Skeletal muscle cell (primary cell): ENCODE measurements at regions not wholly inside any gene's neighbourhood (a gene's known extent, or its start where the extent isn't known, plus 50 kb on each side); places are given as distances from the start of the nearest gene placed in this dataset.

ENCODE experiments used
- DNase-seq: peaks from one replicate; pipeline ENCODE4 v3.0.0-alpha.2; 2010; ENCODE audit warnings: low read depth
- H3K4me3 ChIP-seq: 2 replicates; pipeline ENCODE4 v1.5.1; 2011; ENCODE audit warnings: low read depth, mild to moderate bottlenecking, control low read depth, low read length, moderate library complexity

DNA sequence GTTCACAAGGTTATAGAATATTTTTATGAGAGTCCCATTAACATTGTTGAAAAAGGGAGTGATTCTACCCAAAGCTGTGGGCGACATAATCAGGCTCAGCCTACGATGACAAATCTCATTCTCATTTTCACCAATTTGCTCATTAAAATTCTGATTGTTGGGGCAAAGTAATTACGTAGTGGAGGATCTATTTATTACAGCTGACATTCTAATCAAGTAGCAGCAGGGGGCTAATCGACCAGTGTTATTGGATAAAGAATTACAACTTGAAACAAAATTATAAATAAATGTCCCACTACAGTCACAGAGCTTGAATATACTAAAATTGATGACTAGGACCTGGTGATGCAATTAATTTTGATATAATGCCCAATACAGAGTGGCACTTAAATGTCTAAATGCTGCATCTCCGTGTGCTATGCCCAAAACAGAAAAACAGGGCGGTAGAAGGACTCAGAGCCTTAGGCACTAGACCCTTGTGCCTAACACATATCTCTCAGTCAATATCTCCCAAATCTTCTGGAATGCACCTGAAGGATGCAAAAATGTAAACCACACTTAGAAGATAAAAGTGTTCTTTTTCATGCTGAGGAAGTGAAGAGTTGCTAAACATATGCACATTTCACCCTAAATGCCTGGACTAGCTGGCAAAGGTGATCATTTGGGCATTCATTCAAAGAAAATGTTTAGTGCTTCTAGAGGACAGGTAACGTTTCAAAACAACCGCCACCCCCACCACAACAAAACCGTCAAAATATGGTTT lies 88.3 kb downstream of the CD24 start:
- H3K4me3 ChIP-seq = no peak overlapping the region
- no peak for DNase-seq

DNA sequence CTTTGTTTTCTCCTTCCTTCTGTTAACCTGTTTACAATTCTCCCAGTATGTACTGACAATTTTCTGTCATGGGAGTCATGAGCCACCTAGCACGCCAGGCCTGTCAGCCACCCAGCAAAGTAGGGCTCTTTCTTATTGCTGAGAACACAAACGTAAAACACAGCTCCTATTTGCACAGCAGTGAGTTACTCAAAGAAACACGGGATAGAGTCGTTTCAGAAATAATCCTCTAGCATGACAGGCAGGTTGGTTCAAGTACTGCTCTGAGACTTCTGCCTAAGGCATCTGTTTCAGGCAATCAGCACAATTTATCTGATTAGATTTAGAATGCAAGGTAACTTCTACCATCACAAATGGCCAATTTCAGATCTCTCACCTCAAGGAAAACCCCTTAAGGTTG lies 88.8 kb downstream of the CD24 start:
- DNase-seq = no peak
- no peak overlapping the region for H3K4me3 ChIP-seq

DNA sequence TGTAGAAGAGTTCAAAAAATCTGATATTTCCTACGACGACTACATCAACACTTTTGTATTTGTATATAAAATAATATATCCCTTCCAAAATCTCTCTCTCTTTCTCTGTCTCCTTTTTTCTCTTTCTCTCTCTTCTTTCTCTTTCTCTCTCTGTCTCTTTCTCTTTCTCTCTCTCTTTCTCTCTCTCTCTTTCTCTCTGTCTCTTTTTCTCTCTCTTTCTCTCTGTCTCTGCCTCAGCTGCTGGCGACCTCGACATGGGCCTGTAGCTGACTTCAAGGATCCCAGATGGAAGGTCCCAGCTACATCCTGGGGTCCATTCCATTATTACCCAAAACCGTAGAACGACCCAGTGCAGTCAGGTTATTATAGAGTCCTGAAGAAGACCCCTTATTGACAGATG lies 90.0 kb downstream of the CD24 start:
- no peak overlapping the region for H3K4me3 ChIP-seq
- DNase-seq = no peak

DNA sequence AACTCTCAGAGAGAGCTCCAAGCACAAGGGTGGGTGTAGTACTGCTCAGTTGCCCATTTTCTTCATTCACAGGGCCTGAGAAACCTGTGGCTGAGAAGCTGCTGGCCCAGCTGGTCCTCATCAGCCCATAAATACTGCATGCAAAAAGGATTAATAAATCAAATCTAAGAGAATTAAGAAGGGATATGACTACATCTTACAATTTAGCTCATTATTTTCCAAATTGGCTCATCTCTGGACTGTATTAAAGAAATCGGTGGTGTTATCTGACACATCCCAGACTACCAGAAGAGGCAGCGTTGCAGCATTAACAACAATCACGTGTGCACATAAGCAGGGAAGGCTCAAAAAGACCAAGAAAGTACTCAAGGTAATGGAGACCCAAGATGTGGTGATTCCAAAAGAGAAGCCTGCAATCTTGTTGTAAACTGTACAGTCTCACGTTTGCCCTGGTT lies 90.7 kb downstream of the CD24 start:
- no peak for DNase-seq

DNA sequence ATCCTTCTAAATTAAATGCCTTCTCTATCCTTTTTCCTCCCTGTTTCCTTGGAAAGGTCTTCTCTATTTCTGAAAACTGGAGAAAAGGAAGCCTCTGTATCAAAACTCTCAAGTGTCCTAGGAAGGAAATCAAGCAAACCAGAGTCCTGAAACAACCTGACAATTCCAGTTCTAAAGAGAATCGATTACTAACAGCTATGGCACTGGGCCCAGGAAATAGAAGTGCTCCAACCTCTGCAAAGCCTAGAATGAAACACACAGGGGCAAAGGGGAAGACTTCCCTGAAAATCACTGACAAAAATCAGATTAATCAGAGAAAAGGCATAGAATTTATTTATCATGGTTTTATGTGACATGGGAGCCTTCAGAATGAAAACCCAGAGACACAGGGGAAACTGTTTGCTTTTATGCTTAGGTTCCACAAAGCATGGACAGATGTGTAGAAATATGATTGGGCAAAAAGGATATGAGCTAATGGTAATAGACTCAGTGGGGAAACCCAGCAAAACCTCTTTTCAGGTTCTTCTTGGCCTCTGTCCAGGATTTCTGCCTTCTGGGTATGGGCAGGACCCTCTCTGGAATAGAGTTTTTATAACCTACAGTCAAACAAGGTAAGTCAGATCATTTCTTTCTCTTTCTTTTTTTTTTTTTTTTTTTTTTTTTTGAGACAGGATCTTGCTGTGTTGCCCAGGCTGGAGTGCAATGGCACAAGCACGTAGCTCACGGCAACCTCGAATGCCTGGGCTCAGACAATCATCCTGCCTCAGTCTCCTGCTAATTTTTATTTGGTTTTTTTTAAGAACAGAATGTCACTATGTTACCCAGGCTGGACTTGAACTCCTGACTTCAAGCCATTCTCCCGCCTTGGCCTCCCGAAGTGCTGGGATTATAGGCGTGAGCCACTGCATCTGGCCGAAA lies 91.7 kb downstream of the CD24 start:
- no peak for DNase-seq

More for the DNA sequence above, 90.7 kb downstream of the CD24 start:
- H3K4me3 ChIP-seq = no peak overlapping the region

DNA sequence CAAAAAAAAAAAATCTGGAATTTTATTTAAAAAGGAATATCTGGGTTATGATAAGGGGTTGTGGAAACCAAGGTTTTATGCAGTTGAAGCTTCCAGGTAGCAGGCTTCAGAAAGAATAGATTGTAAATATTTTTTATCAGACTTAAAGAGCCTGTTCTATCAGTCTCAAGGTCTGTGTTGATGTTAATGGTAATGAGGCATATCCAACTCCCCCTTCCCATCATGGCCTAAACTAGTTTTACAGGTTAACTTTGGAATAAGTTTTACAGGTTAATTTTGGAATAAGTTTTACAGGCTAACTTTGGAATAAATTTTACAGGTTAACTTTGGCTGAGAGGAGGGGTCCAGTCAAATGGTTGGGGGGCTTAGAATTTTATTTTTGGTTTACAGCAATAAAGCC lies 92.4 kb downstream of the CD24 start:
- DNase-seq = no peak

More for the DNA sequence above, 91.7 kb downstream of the CD24 start:
- H3K4me3 ChIP-seq = no peak overlapping the region

DNA sequence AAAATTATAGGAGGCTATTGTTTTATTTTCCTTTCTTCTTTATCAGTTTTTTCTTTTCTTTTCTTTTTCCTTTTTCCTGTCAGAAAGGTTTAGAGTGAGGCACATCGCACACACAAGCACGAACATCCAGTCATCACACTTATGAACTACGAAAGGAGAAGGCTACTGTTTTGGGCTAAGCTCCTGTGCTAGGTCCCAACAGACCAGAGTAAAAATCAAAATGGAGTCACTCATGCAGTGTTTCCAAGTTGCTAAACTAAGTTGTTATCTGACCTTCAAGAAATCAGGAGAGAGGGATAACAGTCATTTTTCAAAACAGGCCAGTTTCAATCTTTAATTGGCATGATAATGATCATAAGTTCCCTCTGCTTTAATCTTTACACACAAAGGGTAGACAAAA lies 93.6 kb downstream of the CD24 start:
- H3K4me3 ChIP-seq = no peak overlapping the region
- DNase-seq = no peak

More for the DNA sequence above, 92.4 kb downstream of the CD24 start:
- H3K4me3 ChIP-seq = no peak overlapping the region

DNA sequence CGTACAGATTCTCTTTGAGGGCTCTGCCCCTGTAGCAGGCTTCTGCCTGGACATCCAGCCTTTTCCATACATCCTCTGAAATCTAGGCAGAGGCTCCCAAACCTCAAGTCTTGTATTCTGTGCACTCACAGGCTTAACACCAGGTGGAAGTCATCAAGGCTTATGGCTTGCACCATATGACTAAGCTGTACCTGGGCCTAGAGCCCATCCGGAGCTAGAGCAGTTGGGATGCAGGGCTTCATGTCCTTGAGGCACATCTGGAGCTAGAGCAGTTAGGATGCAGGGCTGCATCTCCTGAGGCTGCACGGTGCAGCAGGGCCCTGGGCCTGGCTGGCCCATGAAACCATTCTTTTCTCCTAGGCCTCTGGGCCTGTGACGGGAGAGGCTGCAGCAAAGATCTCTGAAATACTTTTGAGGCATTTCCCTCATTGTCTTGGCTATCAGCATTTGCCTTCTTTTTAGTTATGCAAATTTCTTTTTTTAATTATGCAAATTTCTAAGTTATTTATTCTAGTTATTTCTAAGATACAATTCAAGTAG lies 98.7 kb downstream of the CD24 start:
- no peak for DNase-seq
- no peak overlapping the region for H3K4me3 ChIP-seq

DNA sequence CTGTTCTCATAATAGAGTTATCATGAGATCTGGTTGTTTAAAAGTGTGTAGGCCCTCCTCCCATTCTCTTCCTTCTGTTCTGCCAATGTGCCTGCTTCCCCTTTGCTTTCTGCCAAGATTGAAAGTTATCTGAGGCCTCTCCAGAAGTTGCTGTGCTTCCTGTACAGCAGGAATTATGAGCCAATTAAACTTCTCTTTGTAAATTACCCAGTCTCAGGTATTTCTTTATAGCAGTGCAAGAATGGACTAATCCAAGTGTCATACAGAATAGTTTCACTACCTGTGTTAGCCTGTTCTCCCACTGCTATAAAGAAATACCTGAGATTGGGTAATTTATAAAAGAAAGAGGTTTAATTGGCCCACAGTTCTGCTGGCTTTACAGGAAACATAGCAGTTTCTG lies 100.0 kb downstream of the CD24 start:
- H3K4me3 ChIP-seq = no peak overlapping the region
- no peak for DNase-seq

DNA sequence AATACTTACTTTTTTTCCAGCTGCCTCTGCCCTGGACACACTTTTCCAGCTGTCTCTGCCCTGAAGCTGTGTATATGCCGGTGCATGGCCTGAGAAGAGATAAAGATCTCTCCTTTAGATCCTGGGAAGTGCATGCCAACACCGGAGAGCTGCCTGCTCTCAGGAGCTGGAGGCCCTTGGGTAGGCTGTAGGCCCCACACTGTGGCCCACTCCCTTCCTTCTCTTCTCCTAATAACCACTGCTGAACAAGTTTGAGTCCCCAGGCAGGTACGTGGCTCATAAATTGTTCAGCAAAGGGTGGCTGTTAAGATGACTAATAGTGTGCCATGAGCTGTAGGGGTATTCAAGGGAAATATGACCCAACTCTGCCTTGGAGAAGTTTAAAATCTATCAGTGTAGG lies 102.5 kb downstream of the CD24 start:
- no peak for DNase-seq
- H3K4me3 ChIP-seq = no peak overlapping the region

DNA sequence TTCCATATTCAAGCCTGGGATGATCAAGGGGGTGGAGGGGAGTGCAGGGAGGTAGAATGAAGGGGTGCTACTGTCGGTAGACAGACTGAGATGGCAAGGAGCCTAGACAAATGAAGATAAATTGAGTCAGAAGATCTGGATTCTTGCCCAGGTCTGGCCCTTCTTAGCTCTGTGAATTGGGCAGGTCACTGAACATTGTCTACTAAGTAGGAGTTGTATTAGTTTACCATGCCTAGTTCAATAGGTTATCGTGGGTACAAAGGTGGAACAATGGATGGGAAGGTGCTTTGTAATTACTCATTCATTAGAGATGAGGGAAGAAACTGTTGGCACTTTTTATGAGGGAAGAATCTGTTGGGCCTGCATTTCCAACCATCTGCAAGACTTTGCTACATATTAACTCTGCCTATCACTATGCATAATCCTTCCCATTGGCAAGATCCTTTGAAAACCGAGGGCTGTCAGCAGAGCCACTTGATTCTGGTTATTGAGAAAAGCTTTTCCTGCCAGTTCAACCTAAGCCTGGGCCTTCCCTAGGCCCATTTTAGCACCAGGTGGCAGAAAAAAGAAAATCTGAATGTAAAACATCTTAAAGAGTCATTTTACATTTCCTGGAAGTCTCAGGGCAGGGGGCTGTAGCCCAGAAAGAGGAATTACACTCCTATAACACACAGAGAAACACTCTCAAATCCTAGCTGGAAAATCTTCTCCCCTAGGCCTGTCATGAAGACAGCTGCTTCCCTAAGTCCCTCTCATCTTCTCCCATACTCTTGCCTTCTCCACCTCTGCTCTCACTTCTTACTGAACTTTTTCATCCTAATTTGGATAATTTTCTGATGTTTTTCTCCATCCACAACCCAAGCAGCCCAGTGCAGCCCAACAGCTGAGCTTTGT lies 103.5 kb downstream of the CD24 start:
- DNase-seq = no peak
- no peak overlapping the region for H3K4me3 ChIP-seq

DNA sequence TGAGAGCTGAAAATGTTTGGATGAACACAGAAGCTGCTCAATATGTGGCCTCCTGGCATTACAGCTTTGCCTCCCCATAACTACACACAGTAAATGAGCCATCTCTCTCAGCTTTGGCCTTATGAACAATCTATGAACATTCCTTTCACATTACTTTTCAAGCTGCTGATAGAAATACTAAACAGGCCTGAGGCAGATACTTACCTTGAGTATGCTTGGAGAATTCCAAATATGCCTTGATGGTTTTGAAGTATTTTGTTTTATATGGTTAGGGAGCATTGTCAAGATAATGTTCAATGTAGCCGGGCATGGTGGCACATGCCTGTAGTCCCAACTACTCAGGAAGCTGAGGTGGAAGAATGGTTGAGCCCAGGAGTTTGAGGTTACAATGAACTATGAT lies 104.5 kb downstream of the CD24 start:
- peak; percentile 16 for DNase-seq
- no peak overlapping the region for H3K4me3 ChIP-seq

DNA sequence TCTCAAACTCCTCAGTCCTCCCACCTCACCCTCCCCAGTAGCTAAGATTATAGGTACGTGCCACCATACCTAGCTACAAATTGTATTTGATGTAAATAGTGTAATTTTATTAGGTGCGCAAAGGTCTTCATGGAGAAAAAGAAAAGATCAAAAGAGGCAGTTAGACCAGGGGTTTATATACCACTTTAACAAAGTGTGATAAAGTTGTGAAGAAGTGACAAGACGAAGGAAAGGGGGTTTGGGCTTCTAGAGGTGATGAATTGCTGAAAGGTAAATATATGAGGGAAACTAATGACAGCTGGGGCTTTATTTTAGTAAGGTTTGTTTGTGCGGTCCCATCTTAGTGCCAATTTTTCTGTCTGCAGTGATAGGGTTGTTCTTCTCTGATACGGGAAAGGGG lies 105.3 kb downstream of the CD24 start:
- H3K4me3 ChIP-seq = no peak overlapping the region
- no peak for DNase-seq

DNA sequence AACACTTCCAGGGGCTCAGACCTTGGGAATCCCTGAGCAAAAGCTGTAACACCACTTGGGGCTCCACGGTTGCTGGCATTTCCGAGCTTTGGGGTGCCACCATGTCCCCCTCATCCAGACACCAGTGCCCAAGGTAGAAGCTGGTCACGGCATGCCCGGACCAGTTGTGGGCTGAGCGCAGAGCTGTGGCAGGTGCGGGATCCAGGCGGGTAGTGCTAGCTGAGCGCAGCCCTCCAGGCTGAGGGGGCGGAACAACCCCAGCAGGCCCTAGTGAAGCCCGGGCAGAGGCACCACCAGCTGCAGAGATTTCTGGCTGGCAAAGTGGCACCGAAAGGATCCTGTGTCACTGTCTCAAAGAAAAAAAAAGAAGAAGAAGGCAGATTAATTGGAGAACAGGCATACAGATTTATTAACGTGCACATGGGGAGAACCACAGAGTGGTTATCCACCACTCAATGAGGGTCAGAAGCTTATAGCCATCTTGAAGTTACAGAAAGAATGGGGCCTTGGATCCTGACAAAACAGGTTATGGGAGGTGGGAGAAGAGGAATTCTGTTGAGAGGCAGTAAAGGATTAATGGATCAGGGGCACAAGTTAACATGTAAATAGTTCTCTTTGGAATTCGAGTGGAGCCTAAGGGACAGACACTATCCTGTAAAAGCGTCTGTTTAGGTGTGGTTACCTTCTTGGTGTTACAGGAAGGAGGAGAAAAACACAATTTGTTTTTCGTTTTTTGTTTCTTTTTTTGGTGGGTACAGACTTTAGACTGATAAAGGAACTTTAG lies 107.5 kb downstream of the CD24 start:
- no peak for DNase-seq

DNA sequence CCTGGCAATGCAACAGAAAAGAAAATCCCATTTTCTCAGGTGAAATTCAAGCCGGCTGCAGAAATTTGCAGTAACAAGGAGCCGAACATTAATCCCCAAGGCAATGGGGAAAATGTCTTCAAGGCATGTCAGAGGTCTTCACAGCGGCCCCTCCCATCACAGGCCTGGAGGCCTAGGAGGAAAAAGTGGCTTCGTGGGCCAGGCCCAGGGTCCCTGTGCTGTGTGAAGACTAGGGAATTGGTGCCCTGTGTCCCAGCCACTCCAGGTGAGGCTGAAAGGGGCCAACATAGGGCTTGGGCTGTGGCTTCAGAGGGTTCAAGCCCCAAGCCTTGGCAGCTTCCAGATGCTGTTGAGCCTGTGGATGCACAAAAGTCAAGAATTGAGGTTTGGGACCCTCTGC lies 111.7 kb downstream of the CD24 start:
- no peak overlapping the region for H3K4me3 ChIP-seq
- DNase-seq = no peak

More for the DNA sequence above, 107.5 kb downstream of the CD24 start:
- H3K4me3 ChIP-seq = no peak overlapping the region

DNA sequence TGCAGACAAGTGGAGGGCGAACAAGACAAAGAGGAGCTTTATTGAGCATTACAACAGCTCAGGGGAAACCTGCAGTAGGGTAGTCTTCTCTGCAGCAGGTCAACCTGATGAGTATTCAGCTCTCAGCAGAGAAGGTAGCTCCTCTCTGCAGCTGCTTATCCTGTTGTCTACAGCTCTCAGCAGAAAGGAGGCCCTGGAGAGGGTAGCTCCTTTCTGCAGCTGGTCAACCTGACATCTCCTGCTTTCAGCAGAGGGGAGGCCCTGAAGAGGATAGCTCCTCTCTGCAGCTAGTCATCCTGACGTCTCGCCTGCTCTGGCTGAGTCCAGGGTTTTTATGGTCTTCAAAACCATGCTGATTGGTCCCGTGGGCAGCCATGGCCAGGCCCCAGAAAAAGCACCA lies 113.6 kb downstream of the CD24 start:
- no peak for DNase-seq
- H3K4me3 ChIP-seq = no peak overlapping the region

DNA sequence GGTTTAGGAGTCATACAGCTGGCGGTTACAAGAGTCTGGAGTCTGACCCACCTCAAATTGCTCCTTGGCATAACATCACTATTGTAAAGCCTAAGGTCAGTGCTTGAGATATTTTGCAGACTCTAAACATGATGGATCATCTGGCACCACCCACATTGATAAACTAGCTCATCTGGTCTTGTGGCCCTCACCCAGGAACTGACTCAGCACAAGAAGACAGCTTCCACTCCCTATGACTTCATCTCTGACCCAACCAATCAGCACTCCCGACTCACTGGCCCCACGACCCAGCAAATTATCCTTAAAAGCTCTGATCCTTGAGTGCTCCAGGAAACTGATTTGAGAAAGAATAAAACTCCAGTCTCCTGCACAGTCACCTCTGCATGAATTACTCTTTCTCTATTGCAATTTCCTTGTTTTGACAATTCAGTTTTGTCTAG lies 115.9 kb downstream of the CD24 start:
- H3K4me3 ChIP-seq = no peak overlapping the region
- peak; percentile 27 for DNase-seq

DNA sequence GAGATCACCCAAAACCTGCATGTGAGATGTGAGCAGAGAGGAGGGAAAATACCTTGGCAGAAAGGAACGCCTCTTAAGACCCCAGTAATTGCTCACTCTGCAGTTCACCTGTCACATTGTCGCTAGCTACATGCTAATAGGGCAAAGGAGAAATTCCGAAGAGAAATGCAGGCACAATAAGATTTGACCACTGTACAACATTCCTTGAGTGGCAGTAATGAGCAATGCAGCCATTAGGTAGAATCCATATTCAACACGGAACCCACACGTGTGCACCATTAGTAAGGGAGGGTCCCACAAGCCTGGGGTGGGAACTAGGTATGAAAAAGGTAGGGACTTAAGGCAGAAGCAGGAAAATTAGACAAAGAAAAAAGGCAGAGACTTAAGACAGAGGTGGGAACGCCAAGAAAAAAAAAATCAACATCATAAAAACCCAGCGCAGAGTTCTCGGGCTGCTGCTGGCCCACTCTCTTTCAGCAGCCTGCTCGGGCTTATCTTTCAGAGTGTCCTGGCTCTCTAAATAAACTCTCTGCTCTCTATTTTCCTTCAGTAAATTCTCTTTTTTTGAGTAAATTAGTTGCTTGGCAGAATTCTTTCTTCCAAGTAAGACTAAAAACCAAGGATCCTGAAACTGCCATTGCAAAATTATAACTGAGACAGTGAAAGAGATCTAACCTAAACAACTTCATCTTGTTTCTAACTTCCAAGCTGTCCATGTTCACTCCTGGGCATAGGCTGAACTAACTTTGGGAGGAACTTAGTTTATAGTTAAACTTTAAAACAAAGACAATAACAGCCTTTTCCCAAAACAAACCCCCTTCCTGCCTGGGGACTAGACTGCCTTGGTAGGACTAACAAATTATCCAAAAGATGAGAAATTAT lies 116.5 kb downstream of the CD24 start:
- DNase-seq = no peak
- no peak overlapping the region for H3K4me3 ChIP-seq
